ENCODE measurements at regions not wholly inside any gene's neighbourhood (a gene's known extent, or its start where the extent isn't known, plus 50 kb on each side); places are given as distances from the start of the nearest gene placed in this dataset.
"Not testable (repeated sequence)": the region's sequence is repeated elsewhere in the genome, so short reads cannot be mapped to it uniquely, and the experiment has no call there.

DNA sequence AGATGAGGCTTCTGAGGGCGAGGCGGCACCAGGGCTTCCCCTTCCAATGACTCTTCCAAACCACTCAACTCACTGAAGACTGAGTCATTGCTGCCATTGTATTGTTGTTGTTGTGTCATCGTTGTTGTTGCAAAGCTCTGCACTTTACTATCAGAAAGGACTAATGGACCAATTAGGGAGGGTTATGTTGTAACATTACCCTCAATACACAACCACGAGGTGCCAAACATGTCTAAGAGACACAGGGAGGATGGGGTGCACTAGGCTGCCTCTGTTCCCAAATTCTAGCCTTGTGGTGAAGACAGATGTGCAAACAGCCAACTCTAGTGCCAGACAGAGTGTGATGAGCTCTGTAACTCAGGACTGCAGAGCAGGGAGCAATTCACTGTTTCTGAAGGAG lies 1075.2 kb downstream of the UQCRFS1 start:
- no peak for DNase-seq (ENCODE audit: low read depth)
- H3K4me3 ChIP-seq (ENCODE audit: low read depth, low read length) = no peak overlapping the region
- TF ChIP-seq MAX (IDR thresholded peaks at IDR 0.05; ENCODE audit: low read depth, low read length) (no peak), CTCF (IDR thresholded peaks at IDR 0.05; ENCODE audit: low read depth, low read length) (no peak), POLR2A (IDR thresholded peaks at IDR 0.05; ENCODE audit: extremely low read depth, insufficient read length) (no peak), MYC (IDR thresholded peaks at IDR 0.05; ENCODE audit: low read depth, low read length) (no peak)

DNA sequence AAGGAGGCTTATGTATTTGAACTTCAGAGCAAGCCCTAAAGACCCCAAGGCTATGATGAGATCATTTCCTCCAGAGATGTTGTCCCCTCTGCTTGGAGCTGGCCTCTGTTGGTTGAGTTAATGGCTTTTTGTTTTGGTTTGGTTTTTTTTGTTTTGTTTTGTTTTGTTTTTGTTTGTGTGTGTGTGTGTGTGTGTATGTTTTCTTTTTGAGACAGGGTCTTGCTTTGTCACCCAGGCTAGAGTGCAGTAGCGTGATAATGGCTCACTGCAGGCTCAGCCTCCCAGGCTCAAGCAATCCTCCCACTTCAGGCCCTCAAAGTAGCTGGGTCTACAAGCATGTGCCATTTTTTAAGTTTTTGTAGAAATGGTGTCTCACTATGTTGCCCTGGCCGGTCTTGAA lies 1076.2 kb downstream of the UQCRFS1 start:
- no peak overlapping the region for H3K4me3 ChIP-seq (ENCODE audit: low read depth, low read length)
- no peak for TF ChIP-seq POLR2A (IDR thresholded peaks at IDR 0.05; ENCODE audit: extremely low read depth, insufficient read length)
- no peak for TF ChIP-seq MYC (IDR thresholded peaks at IDR 0.05; ENCODE audit: low read depth, low read length)
- no peak for TF ChIP-seq MAX (IDR thresholded peaks at IDR 0.05; ENCODE audit: low read depth, low read length)
- no peak for TF ChIP-seq CTCF (IDR thresholded peaks at IDR 0.05; ENCODE audit: low read depth, low read length)
- DNase-seq (ENCODE audit: low read depth) = no peak

- TF ChIP-seq MYC (IDR thresholded peaks at IDR 0.05; ENCODE audit: low read depth, low read length) (no peak), POLR2A (IDR thresholded peaks at IDR 0.05; ENCODE audit: extremely low read depth, insufficient read length) (no peak), MAX (IDR thresholded peaks at IDR 0.05; ENCODE audit: low read depth, low read length) (no peak), CTCF (IDR thresholded peaks at IDR 0.05; ENCODE audit: low read depth, low read length) (no peak)
- H3K4me3 ChIP-seq (ENCODE audit: low read depth, low read length) = no peak overlapping the region
- DNase-seq (ENCODE audit: low read depth) = no peak
These were observed 1077.1 kb downstream of the UQCRFS1 start for GRCh38 chr19:28135825-28136224.

- no peak overlapping the region for H3K4me3 ChIP-seq (ENCODE audit: low read depth, low read length)
- no peak for DNase-seq (ENCODE audit: low read depth)
- TF ChIP-seq CTCF (IDR thresholded peaks at IDR 0.05; ENCODE audit: low read depth, low read length) (no peak), MYC (IDR thresholded peaks at IDR 0.05; ENCODE audit: low read depth, low read length) (no peak), MAX (IDR thresholded peaks at IDR 0.05; ENCODE audit: low read depth, low read length) (no peak), POLR2A (IDR thresholded peaks at IDR 0.05; ENCODE audit: extremely low read depth, insufficient read length) (no peak)
These were observed 1078.6 kb downstream of the UQCRFS1 start for GRCh38 chr19:28134311-28134710.

DNA sequence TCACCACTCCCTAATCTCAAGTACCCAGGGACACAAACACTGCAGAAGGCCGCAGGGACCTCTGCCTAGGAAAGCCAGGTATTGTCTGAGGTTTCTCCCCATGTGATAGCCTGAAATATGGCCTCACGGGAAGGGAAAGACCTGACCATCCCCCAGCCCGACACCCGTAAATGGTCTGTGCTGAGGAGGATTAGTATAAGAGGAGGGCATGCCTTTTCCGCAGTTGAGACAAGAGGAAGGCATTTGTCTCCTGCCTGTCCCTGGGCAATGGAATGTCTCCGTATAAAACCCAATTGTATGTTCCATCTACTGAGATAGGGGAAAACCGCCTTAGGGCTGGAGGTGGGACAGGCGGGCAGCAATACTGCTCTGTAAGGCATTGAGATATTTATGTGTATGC lies 1082.1 kb downstream of the UQCRFS1 start:
- not testable (repeated sequence) for H3K4me3 ChIP-seq (ENCODE audit: low read depth, low read length); DNase-seq (ENCODE audit: low read depth)

DNA sequence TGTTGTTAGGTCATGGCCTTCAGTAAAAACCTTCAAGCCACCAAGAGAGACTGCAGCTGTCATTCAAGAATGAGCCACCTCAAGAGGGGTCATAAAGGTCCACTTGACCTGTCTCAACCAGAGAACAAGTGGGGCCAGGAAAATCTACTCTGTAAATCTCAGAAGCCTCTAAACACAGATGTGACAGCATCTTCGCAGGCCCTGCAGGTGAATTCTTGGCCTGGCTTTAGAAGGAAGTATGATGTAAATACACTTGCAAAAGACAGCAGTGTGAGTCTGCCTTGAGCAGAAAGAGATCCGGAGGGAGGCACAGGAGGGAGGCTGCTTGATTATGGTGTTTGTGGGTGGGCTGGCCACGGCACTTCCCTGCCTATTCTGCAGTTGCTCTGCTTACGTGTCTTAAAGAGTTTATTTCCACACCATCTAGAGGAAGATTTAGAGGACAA lies 1082.9 kb downstream of the UQCRFS1 start:
- TF ChIP-seq MAX (IDR thresholded peaks at IDR 0.05; ENCODE audit: low read depth, low read length) (no peak), CTCF (IDR thresholded peaks at IDR 0.05; ENCODE audit: low read depth, low read length) (no peak), MYC (IDR thresholded peaks at IDR 0.05; ENCODE audit: low read depth, low read length) (no peak), POLR2A (IDR thresholded peaks at IDR 0.05; ENCODE audit: extremely low read depth, insufficient read length) (no peak)
- no peak for DNase-seq (ENCODE audit: low read depth)
- no peak overlapping the region for H3K4me3 ChIP-seq (ENCODE audit: low read depth, low read length)
